Panc1 (cell line): ENCODE measurements at regions not wholly inside any gene's neighbourhood (a gene's known extent, or its start where the extent isn't known, plus 50 kb on each side); places are given as distances from the start of the nearest gene placed in this dataset.

Experiments used
- ATAC-seq: fragments of 200-7000 bp; cut with Tn5 transposase; 2 replicates; pipeline ENCODE4 v1.9.1; 2020; ENCODE audit warnings: mild to moderate bottlenecking, moderate library complexity
- BruUV-seq: library from RNA; stranded (reverse); fragments of 400-500 nt; replicated peaks from 2 replicates; lab custom pipeline; 2021; lab: Mats Ljungman, UMichigan
- CTCF ChIA-PET: fragments of 300-600 bp; sonication (Branson Sonifier 250); formaldehyde crosslinking; loops from one replicate; lab custom pipeline; 2022; ENCODE audit warnings: antibody characterized with exemption; lab: Charles Lee
- POLR2A ChIA-PET: fragments of 300-600 bp; sonication (Branson Sonifier 250); formaldehyde crosslinking; loops from one replicate; lab custom pipeline; 2022; ENCODE audit warnings: antibody characterized with exemption; lab: Charles Lee
- DNase-seq: peaks from one replicate; pipeline ENCODE4 v3.0.0-alpha.2; 2010; ENCODE audit warnings: low read depth, low spot score
- H3K27ac ChIP-seq: 2 replicates; pipeline ENCODE4 v1.5.1; 2011; ENCODE audit warnings: mild to moderate bottlenecking, low read length, inconsistent platforms
- H3K27me3 ChIP-seq: fragments of 200-500 bp; sonication (Bioruptor generic); 2 replicates; pipeline ENCODE4 v1.6.0; 2014; ENCODE audit warnings: low read length, inconsistent platforms; ENCODE audit not compliant: control insufficient read depth, insufficient read depth
- H3K36me3 ChIP-seq: fragments of 200-500 bp; sonication (Bioruptor generic); 2 replicates; pipeline ENCODE4 v1.5.1; 2014; ENCODE audit warnings: inconsistent platforms, mild to moderate bottlenecking, low read length, moderate library complexity; ENCODE audit not compliant: control insufficient read depth, insufficient read depth
- H3K4me1 ChIP-seq: 2 replicates; pipeline ENCODE4 v1.5.1; 2011; ENCODE audit warnings: inconsistent platforms, mild to moderate bottlenecking, low read length, moderate library complexity; ENCODE audit not compliant: control insufficient read depth, insufficient read depth
- H3K4me3 ChIP-seq, 2 experiments: 2 replicates each; pipeline ENCODE4 v1.5.1; 2011 to 2012; ENCODE audit warnings: low read depth in 2 of 2, low read length in 2 of 2, mild to moderate bottlenecking in 2 of 2, inconsistent platforms in 1 of 2, moderate library complexity in 1 of 2
- H3K9me3 ChIP-seq: fragments of 200-500 bp; sonication (Bioruptor generic); 2 replicates; pipeline ENCODE4 v1.5.1; 2014; ENCODE audit warnings: low read depth, mild to moderate bottlenecking, inconsistent platforms, low read length, moderate library complexity; ENCODE audit not compliant: control insufficient read depth, insufficient read depth
- POLR2AphosphoS5 ChIP-seq: IDR thresholded peaks from 2 replicates; pipeline ENCODE4 v1.6.1; 2012; ENCODE audit warnings: mild to moderate bottlenecking, low read depth, low read length, moderate library complexity
- SIN3A ChIP-seq: IDR thresholded peaks from 2 replicates; pipeline ENCODE4 v1.6.1; 2012; ENCODE audit warnings: low read depth, mild to moderate bottlenecking, low read length, moderate library complexity, borderline replicate concordance; ENCODE audit not compliant: insufficient read depth
- TCF7L2 ChIP-seq: IDR thresholded peaks from 2 replicates; pipeline ENCODE4 v1.6.1; 2011; ENCODE audit warnings: mild to moderate bottlenecking, low read depth, low read length, inconsistent platforms
- in situ Hi-C: cut with HindIII; loops from 2 replicates; pipeline ENCODE4 v1.10.0; 2016; ENCODE audit warnings: low sequenced_read_pairs, low pct_unique_long_range_greater_than_20kb
- intact Hi-C: fragments of 100-400 bp; cut with micrococcal nuclease; formaldehyde crosslinking; loops from one replicate; pipeline ENCODE4 v1.10.0; 2022; ENCODE audit not compliant: unreplicated experiment
- TF ChIP-seq, protein P1 (sequence below): fragments of 450-650 bp; IDR thresholded peaks from 2 replicates; pipeline ENCODE4 v1.5.1; 2017; ENCODE audit warnings: mild to moderate bottlenecking
- TF ChIP-seq, protein P2 (sequence below), 2 experiments: IDR thresholded peaks; 2 replicates each; pipeline ENCODE4 v1.6.1; 2011 to 2012; ENCODE audit warnings: low read depth in 2 of 2, control low read depth in 1 of 2, low read length in 1 of 2, mild to moderate bottlenecking in 1 of 2, moderate library complexity in 1 of 2; ENCODE audit not compliant: insufficient read depth in 1 of 2

DNA sequence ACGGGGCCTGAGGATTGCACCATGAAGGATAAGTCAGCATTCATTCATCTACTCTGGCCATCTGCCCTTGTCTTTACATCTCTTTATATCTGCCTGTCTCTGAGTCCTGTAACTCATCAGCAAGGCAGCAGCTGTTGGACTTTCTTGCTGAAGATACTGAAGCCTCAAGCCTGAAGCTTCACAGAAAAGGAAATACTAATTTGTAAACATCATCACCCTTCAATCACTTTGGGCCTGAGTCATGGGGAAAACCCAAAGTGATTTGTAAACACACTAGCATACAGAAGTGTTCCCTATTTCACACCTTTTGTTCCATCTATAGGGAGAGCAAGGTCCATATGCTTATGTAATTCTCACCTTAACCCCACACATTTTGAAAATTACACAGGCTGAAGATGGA, 928.2 kb downstream of the EPHA3 start:
- no peak for ATAC-seq
- intact Hi-C loops = no loop called here
- Histone ChIP-seq H3K27me3 (no peaks in the 10 kb centered on the region), H3K9me3 (no peaks in the 10 kb centered on the region), H3K4me3 (no peak overlapping the region), H3K36me3 (no peaks in the 10 kb centered on the region), H3K4me1 (no peaks in the 10 kb centered on the region), H3K27ac (no peak overlapping the region)
- BruUV-seq = no TSS peak
- TF ChIP-seq SIN3A (no peak), TCF7L2 (no peak), POLR2AphosphoS5 (no peak)
- TF ChIP-seq, protein P1, sequence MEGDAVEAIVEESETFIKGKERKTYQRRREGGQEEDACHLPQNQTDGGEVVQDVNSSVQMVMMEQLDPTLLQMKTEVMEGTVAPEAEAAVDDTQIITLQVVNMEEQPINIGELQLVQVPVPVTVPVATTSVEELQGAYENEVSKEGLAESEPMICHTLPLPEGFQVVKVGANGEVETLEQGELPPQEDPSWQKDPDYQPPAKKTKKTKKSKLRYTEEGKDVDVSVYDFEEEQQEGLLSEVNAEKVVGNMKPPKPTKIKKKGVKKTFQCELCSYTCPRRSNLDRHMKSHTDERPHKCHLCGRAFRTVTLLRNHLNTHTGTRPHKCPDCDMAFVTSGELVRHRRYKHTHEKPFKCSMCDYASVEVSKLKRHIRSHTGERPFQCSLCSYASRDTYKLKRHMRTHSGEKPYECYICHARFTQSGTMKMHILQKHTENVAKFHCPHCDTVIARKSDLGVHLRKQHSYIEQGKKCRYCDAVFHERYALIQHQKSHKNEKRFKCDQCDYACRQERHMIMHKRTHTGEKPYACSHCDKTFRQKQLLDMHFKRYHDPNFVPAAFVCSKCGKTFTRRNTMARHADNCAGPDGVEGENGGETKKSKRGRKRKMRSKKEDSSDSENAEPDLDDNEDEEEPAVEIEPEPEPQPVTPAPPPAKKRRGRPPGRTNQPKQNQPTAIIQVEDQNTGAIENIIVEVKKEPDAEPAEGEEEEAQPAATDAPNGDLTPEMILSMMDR = no peak
- TF ChIP-seq, protein P2, sequence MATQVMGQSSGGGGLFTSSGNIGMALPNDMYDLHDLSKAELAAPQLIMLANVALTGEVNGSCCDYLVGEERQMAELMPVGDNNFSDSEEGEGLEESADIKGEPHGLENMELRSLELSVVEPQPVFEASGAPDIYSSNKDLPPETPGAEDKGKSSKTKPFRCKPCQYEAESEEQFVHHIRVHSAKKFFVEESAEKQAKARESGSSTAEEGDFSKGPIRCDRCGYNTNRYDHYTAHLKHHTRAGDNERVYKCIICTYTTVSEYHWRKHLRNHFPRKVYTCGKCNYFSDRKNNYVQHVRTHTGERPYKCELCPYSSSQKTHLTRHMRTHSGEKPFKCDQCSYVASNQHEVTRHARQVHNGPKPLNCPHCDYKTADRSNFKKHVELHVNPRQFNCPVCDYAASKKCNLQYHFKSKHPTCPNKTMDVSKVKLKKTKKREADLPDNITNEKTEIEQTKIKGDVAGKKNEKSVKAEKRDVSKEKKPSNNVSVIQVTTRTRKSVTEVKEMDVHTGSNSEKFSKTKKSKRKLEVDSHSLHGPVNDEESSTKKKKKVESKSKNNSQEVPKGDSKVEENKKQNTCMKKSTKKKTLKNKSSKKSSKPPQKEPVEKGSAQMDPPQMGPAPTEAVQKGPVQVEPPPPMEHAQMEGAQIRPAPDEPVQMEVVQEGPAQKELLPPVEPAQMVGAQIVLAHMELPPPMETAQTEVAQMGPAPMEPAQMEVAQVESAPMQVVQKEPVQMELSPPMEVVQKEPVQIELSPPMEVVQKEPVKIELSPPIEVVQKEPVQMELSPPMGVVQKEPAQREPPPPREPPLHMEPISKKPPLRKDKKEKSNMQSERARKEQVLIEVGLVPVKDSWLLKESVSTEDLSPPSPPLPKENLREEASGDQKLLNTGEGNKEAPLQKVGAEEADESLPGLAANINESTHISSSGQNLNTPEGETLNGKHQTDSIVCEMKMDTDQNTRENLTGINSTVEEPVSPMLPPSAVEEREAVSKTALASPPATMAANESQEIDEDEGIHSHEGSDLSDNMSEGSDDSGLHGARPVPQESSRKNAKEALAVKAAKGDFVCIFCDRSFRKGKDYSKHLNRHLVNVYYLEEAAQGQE (IDR thresholded peaks at IDR 0.05; ENCODE audit: insufficient read depth in 1 of 2, low read depth in 2 of 2, low read length in 1 of 2) = no peak
- POLR2A ChIA-PET = no interaction called here
- in situ Hi-C loops = no loop called here
- CTCF ChIA-PET = no interaction called here
- no peak for DNase-seq

DNA sequence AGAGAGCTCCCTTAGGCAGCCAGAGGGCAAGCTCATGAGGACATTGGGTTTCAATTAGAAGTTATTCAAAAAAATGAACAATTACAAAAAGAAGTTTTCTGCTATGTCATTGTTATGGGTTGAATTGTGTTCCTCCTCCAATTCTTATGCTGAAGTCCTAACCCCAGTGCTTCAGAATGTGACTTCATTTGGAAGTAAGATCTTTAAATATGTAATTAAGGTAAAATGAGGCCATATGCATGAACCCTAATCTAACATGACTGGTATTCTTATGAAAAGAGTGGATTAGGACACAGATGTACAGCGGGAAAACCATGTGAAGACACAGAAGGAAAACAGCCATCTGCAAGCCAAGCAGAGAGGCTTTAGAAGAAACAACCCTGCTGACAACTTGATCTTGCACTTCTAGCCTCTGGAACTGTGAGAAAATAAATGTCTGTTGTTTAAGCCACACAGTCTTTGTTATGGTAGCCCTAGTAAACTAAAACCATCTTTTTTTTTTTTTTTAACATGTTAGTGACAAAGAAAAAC, 929.6 kb downstream of the EPHA3 start:
- in situ Hi-C loops = no loop called here
- Histone ChIP-seq H3K4me3 (no peak overlapping the region), H3K36me3 (no peaks in the 10 kb centered on the region), H3K4me1 (no peaks in the 10 kb centered on the region), H3K9me3 (no peaks in the 10 kb centered on the region), H3K27me3 (no peaks in the 10 kb centered on the region), H3K27ac (no peak overlapping the region)
- ATAC-seq (no peak), DNase-seq (no peak)
- BruUV-seq = no TSS peak
- ChIA-PET CTCF (no interaction called here), POLR2A (no interaction called here)
- intact Hi-C loops = no loop called here
- TF ChIP-seq TCF7L2 (no peak), POLR2AphosphoS5 (no peak), SIN3A (no peak)
- TF ChIP-seq, protein P2 (IDR thresholded peaks at IDR 0.05; ENCODE audit: insufficient read depth in 1 of 2, low read depth in 2 of 2, low read length in 1 of 2) = no peak
- TF ChIP-seq, protein P1 = no peak
